OCI-M1 (cell line): ENCODE measurements at regions not wholly inside any gene's neighbourhood (a gene's known extent, or its start where the extent isn't known, plus 50 kb on each side); places are given as distances from the start of the nearest gene placed in this dataset.

Experiments used
- DNase-seq: peaks from one replicate; lab custom pipeline; 2025; lab: John Stamatoyannopoulos, UW

DNA sequence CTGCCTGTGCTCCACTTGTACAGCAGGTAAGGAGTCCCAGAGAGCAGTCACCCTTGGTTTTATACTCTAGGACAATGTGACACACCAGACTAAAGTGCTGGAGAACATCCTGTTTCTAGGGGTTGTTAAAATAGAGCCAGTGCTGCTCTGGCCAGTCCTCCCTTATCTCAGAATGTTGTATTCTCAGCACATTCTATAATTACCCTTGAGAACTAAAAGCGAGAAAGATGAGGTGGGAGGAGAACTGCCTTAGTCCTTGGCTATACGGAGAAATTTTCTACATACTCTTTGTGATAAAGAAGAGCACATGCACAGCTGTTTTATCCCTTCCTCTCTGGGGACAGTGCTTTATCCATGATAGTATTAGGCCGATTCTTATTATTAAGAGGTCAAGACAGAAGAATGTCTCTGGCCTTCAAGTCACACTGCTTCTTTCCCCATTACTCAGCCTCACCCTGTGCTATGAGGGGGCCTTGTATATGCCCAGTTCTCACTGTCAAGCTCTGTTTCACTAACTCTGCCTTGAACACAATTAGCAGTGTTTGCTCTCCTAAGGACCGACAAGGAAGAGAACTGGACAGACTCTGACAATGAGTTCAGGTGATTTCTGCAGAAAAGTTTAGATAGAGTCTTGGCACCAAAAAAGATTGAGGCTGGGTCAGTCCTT, 385.8 kb downstream of the TRIB2 start:
- no peak for DNase-seq

GRCh38 chr2:13103151-13103550, 386.4 kb downstream of the TRIB2 start:
- DNase-seq: no peak

DNA sequence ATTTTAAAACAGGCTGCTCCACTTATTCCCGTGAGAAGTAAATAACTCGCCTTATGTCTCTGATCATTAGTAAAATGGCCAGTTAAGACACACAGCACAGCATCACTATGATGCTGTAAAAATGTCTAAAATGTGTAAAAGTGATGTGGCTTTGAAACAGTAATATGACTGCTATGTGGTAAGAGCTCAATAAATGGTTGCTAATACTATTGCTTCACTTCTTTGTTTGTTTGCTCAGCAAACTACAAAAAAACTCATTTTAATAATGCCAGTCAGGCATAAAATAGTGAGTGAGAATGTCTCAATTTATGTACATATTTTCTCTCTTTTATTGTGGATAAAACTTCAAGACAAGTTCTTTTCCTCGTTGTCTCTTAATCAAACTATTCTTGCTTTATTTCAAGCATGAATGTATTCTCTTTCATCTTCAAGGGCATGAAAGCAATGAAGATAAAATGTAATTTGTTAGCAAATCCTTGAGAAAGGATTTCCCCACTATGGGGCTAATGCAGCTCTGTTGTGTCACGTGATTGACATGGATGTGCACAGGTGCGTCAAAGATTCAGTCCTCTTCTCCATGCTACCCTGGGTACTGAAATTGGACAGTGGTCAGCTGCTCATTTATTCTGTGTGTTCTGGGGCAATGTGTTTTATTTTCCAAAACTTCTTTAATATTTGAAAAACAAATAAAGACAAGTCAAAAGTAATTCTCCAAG, 387.2 kb downstream of the TRIB2 start:
- no peak for DNase-seq

GRCh38 chr2:13104723-13105122, 388.0 kb downstream of the TRIB2 start:
- no peak for DNase-seq

- peak; percentile 35 for DNase-seq
Observed at GRCh38 chr2:13106302-13106701, 389.6 kb downstream of the TRIB2 start.

- no peak for DNase-seq
Observed at GRCh38 chr2:13109516-13109915, 392.8 kb downstream of the TRIB2 start.

DNA sequence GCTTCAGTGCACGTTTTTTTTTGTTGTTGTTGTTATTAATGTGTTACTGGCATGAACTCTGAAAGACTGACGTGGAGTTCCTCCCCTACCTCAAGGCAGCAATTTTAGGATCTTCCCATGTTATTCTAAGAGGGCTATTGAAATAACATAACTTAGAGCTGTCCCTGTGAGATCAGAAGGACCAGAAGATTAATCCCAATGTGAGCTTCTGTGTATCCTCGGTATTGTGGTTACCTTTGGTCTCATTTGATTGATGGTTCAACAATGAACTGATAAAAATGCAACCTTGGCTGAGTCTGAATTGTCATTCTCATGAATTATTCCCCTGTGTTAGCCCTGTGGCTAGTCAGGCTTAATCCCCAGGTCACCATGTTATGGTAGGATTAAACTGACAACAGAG, 394.1 kb downstream of the TRIB2 start:
- DNase-seq: no peak

DNA sequence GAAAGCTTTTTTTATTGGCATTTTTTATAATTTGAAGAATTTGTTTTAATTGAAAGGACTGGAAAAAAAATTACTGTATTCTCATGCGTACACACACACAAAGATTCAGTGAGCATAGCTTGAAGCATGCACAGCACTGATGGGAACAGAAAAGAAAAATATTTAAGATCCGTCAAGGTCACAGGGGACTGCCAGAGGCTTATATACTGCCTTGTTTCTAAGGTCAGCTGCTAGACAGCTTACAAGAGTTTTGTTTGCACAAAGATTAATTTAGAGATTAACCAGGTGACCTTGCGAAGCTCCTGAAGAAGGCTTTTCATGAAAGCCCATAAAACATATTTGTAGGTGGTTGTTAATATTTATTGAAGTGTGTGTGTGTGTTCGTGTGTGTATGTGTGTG, 396.3 kb downstream of the TRIB2 start:
- no peak for DNase-seq

GRCh38 chr2:13114391-13114790, 397.7 kb downstream of the TRIB2 start:
- peak; percentile 96 for DNase-seq

DNA sequence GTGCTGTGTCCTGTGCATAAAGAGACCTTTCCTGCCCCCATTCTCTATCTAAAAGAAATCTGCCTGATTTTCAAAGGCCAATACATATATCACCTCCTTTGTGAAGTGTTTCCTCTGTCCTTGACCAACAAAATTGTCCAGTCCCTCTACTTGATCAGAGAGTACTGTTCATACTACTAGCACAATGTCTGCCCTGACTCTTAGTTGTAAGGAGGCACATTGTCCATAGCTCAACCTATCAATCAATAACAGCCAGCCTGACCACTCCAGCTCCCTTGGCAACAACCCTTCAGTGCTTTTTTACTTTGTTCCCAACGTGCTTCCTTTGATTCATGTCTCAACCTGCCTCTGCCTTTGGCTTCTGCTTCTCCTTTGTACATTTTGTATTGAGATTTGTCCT, 398.9 kb downstream of the TRIB2 start:
- no peak for DNase-seq

DNA sequence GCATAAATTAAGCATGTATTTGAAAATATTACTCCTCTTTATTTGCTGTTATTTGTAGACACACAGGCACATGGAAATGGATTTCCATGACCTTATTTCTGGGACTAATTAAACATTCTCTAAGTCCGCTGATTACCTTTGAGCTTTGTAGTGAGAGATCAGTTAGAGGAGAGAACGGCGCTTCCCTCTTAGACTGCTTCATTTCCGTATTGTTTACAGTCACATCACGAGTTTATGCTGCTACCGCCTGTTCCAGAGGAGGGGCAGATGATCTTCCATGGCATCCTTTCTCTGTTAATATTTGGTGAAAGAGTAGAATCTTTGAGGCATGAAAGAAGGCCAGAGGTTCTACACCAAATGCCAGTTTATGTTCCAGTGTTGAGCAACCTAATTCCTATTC, 404.4 kb downstream of the TRIB2 start:
- no peak for DNase-seq

DNA sequence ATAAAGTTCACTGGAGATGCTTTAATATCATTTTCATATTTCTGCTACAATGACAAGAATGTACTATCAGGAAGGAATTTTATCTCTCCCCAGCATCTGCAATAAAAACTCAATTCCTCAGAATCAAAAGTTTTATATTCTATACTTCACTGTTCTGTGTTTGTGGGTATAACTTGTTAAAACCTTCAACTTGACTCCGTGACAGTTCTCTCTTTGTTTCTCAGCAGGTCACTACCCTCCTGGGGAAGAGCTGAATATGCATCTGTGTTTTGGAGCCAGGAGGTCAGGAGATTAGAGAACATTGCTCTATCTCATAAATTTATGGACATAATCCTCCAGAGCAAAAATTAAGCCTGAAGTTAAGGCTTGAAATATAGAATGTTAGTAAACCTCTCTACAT, 411.4 kb downstream of the TRIB2 start:
- no peak for DNase-seq

DNA sequence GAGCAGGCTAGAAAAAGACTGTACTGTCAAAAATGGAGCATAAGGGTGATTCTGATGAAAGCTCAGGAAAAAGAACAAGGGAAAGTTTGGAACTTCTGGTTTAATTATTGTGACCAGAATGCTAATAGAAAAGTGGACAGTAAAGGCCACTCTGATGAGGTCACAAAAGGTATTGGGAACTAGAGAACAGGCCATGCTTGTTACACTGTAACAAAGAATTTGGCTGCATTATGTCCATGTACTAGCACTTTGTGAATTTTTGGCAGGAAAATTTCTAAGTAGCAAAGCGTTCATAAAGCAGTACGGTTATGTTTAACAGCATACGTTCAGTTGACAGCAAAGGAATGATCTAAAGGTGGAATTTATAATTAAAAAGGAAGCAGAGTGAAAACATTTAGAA, 418.6 kb downstream of the TRIB2 start:
- no peak for DNase-seq

DNA sequence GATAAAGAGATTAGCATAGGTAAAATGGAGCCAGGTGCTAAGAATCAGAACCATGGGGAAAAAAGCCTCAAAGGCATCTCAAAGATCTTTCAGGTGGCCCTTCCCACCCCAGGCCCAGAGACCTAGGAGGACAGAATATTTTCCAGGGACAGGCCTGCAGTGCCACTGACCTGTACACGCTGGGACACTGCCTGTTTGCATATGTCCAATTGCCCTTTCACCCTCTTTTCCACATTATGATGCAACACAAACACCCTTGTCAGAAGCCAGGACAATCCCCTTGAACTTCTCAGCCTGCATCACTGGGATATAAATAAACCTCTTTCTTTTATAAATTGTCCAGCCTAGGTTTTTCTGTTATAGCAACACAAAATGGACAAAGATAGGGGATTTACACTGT, 419.1 kb downstream of the TRIB2 start:
- DNase-seq: no peak

DNA sequence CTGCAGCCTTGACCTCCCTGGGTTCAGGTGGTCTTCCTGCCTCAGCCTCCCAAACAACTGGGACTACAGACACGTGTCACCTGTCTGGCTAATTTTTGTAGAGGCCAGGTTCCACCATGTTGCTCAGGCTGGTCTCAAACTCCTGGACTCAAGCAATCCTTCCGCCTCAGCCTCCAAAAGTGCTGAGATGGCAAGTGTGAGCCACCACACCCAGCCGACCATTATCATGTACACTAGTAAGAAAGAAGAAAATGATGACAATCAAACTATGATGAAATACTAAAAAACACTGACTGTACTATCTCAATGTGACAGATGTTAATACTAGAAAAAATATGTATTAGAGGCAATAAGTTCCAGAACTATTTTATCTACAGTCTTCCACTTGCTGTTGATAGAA, 420.9 kb downstream of the TRIB2 start:
- DNase-seq: no peak

DNA sequence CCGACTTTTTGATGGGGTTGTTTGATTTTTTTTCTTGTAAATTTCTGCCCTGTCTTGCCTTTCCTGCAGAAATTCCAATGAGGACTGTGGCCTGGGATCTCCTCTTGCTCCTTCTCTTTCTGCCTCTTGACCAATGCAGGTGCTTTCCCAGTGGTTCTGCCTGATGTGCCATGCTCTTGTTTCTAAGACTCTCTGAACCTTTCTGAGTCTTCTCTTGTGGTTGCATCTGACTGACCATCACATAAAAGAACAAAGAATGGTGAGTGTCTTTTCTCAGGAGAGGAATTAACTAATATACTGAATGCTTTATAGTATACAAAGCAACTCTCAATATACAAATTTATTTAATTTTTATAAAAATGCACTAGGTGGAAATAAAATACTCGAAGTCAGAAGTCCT, 424.6 kb downstream of the TRIB2 start:
- DNase-seq: no peak

DNA sequence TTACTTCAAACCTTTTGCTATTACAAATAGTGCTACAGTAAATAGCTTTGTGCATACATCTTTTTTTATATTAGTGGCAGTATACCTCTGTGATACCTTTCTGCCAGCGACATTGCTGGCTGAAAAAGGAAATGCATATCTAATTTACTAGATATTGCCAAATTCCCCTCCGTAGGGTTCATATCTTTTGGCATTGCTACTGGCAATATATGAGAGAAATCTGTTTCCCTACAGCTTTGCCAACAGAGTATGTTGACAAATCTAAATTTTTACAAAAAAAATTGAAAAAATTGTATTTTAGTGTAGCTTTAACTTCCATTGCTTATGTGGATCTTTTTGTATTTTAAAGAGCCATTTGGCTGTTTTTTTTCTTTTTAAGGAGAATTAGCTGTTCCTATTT, 426.7 kb downstream of the TRIB2 start:
- peak; percentile 19 for DNase-seq

DNA sequence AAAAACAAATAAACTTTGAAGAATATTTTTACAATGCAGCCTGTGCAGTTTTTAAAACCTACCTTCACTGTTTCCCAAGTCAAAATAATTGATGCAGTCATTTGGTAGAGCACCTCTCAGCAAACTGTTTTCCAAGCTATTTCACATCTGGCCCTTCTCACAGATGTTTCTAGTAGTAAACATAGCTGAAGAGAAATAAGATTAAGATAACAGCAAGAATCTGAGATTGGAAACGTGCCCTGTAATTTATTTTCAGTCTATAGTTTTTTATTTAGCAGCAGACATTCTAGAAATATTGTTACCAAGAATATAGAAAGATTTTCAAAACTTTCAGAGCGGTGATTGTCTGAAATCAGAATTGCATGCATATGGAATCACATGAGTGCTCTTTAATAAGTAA, 440.2 kb downstream of the TRIB2 start:
- DNase-seq: no peak

DNA sequence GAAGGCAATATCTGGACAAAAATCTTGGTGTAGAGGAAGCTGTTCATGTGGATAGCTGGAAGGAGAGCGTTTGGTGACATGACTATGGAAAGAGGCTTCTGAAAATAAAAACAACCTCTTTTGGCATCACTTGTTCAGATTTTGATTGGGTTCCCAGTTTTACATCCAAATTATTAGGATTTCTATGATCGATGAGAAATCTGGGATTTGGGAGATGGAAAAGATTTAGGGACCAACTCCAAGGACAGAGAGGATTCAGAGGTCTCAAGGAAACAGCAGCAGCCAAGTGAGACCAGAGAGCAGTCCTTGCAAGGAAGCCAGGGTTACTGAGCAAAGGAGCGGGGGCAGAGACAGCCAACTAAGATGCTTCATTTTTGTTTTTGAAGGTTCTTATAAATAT, 441.7 kb downstream of the TRIB2 start:
- no peak for DNase-seq

DNA sequence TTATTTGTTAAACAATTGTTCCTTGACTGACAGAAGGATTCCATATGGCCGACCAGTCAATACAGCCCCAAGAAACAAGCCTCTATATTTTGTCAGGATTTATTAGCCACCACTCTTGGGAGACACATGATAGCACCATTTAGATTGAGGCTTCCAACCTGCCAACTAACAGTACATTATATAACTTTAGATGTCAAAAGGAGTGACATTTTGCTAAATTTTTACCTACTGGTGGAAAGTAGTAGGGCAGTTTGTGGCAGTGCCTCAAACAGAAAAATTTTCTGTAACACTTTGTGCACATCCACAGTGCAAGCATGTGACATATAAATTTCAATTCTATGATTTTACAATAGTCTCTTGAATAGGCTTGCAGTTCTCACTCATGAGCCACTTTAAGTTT, 464.0 kb downstream of the TRIB2 start:
- DNase-seq: no peak

DNA sequence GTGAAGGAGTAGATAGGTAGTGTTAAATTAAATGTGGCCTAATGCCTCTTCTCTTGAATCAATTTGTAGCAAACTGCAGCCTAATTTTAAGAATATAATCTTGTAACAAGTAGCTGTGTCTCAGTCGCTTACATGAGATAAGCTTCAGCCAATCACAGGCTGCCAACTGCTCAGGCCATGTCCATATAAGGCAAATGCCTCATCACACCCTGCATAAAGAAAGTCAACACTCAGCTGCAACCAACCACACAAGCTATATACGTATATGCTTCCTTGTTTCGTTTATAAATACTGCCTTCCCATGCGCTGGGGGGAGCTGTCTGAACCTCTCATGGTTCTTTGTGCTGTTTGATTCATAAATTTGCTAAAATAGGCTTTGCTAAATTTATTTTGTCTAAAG, 476.3 kb downstream of the TRIB2 start:
- DNase-seq: peak; percentile 82

DNA sequence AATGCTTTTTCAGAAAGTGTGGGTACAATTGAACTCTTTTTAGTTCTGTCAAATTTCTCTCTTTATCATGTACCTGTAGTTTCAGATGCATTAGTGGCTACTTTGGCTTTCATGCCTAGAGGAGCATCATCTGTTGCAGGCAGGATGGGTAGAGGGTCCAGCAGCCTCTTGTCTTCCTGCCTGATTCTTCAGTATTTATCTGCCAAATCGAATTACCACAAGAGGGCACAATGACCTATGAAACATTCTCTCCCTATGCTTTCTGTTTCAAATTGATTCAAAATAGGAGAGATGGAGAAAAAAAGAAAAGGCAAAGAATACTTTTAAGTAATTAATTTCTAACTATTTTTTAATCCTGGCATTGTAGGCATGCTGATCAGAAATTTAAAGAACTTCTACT, 477.2 kb downstream of the TRIB2 start:
- DNase-seq: peak; percentile 77

GRCh38 chr2:13195270-13195669, 478.5 kb downstream of the TRIB2 start:
- DNase-seq: no peak

- DNase-seq: peak; percentile 43
Observed at GRCh38 chr2:13197248-13197647, 480.5 kb downstream of the TRIB2 start.
